ENCODE measurements at regions not wholly inside any gene's neighbourhood (a gene's known extent, or its start where the extent isn't known, plus 50 kb on each side); places are given as distances from the start of the nearest gene placed in this dataset.

GRCh38 chr9:115790520-115790919 lies 363.1 kb upstream of the PAPPA start (continued):
- TF ChIP-seq ZNF564 (CRISPR knock-in tag; IDR thresholded peaks at IDR 0.05): no peak
- no peak for TF ChIP-seq SALL1 (CRISPR knock-in tag; IDR thresholded peaks at IDR 0.05)
- TF ChIP-seq BCL3 (CRISPR knock-in tag; IDR thresholded peaks at IDR 0.05): no peak

GRCh38 chr9:115794921-115795475 lies 358.6 kb upstream of the PAPPA start:
- Histone ChIP-seq H3K27ac (ENCODE audit: extremely low read length, insufficient read depth, low read length) (no peak overlapping the region), H3K4me1 (ENCODE audit: insufficient read depth, low read length) (no peaks in the 10 kb centered on the region), H3K9ac (ENCODE audit: insufficient read depth, low read depth, low read length) (no peak overlapping the region), H3K4me3 (replicated peaks in 1 of 3; ENCODE audit: insufficient read depth in 1 of 3, low read depth in 2 of 3, low read length in 3 of 3) (no peak overlapping the region), H3K27me3 (ENCODE audit: control insufficient read depth in 1 of 2, insufficient read depth in 2 of 2, low read length in 2 of 2) (no peaks in the 10 kb centered on the region), H3K79me2 (ENCODE audit: insufficient read depth, low read length) (no peaks in the 10 kb centered on the region), H3K4me2 (ENCODE audit: low read depth, low read length) (no peak overlapping the region), H3K36me3 (replicated peaks in 1 of 2; ENCODE audit: control insufficient read depth in 1 of 2, insufficient read depth in 2 of 2, low read length in 2 of 2) (no peaks in the 10 kb centered on the region), H3K9me3 (ENCODE audit: low read length) (no peaks in the 10 kb centered on the region), H2AFZ (ENCODE audit: low read length) (no peak overlapping the region), H4K20me1 (ENCODE audit: insufficient read depth, low read length) (no peaks in the 10 kb centered on the region)
- FAIRE-seq (no peak), ATAC-seq (no peak), DNase-seq (ENCODE audit: low spot score) (no peak)
- BruUV-seq (replicated peaks): no TSS peak
- no peak for TF ChIP-seq PCBP1 (IDR thresholded peaks at IDR 0.05; ENCODE audit: borderline replicate concordance, low read depth, low read length)
- 0% methylated on average over 1 of the region's 1 CpG for WGBS (ENCODE audit: low lambda C conversion rate)
- in situ Hi-C loops (cut with HindIII; ENCODE audit: extremely low pct_ligation_motif_present, low pct_unique_long_range_greater_than_20kb): no loop called here
- ChIA-PET CTCF (ENCODE audit: low intra/inter-chr PET ratio, low total read pairs) (no interaction called here), POLR2A (no interaction called here)
- intact Hi-C loops (cut with micrococcal nuclease; ENCODE audit: unreplicated experiment): no loop called here

- ChIA-PET CTCF (ENCODE audit: low intra/inter-chr PET ratio, low total read pairs) (no interaction called here), POLR2A (no interaction called here)
- FAIRE-seq (no peak), DNase-seq (ENCODE audit: low spot score) (no peak), ATAC-seq (no peak)
- Histone ChIP-seq H3K4me3 (replicated peaks in 1 of 3; ENCODE audit: insufficient read depth in 1 of 3, low read depth in 2 of 3, low read length in 3 of 3) (no peak overlapping the region), H3K4me2 (ENCODE audit: low read depth, low read length) (no peak overlapping the region), H3K27ac (ENCODE audit: extremely low read length, insufficient read depth, low read length) (no peak overlapping the region), H3K9me3 (ENCODE audit: low read length) (no peaks in the 10 kb centered on the region), H3K36me3 (replicated peaks in 1 of 2; ENCODE audit: control insufficient read depth in 1 of 2, insufficient read depth in 2 of 2, low read length in 2 of 2) (no peaks in the 10 kb centered on the region), H4K20me1 (ENCODE audit: insufficient read depth, low read length) (no peaks in the 10 kb centered on the region), H3K4me1 (ENCODE audit: insufficient read depth, low read length) (no peaks in the 10 kb centered on the region), H3K79me2 (ENCODE audit: insufficient read depth, low read length) (no peaks in the 10 kb centered on the region), H2AFZ (ENCODE audit: low read length) (no peak overlapping the region), H3K9ac (ENCODE audit: insufficient read depth, low read depth, low read length) (no peak overlapping the region), H3K27me3 (ENCODE audit: control insufficient read depth in 1 of 2, insufficient read depth in 2 of 2, low read length in 2 of 2) (no peaks in the 10 kb centered on the region)
- in situ Hi-C loops (cut with HindIII; ENCODE audit: extremely low pct_ligation_motif_present, low pct_unique_long_range_greater_than_20kb) (no loop called here), intact Hi-C loops (cut with micrococcal nuclease; ENCODE audit: unreplicated experiment) (no loop called here)
- no peak for TF ChIP-seq ZNF329 (CRISPR knock-in tag; IDR thresholded peaks at IDR 0.05; ENCODE audit: low read depth)
- WGBS (ENCODE audit: low lambda C conversion rate): 0% methylated on average over 1 of the region's 1 CpG
- BruUV-seq (replicated peaks): no TSS peak
Observed at GRCh38 chr9:115799734-115800133, 353.9 kb upstream of the PAPPA start.
